ENCODE measurements at regions not wholly inside any gene's neighbourhood (a gene's known extent, or its start where the extent isn't known, plus 50 kb on each side); places are given as distances from the start of the nearest gene placed in this dataset.

GRCh38 chr10:9613338-9614075 is 1404.2 kb upstream of the CELF2 start:
- TF ChIP-seq GATA3 (IDR thresholded peaks at IDR 0.05; ENCODE audit: low read depth, low read length), result no peak
- no peak for TF ChIP-seq GATA2 (IDR thresholded peaks at IDR 0.05; ENCODE audit: low read depth, low read length)

All from SH-SY5Y (cell line).